GM12873 (cell line): ENCODE measurements at regions not wholly inside any gene's neighbourhood (a gene's known extent, or its start where the extent isn't known, plus 50 kb on each side); places are given as distances from the start of the nearest gene placed in this dataset.

Source experiments
- TF ChIP-seq, protein P1 (sequence below): IDR thresholded peaks from 2 replicates; pipeline ENCODE4 v1.5.1; 2012; ENCODE audit warnings: low read depth, mild to moderate bottlenecking, moderate library complexity, low read length, control low read depth; ENCODE audit not compliant: insufficient read depth; ENCODE audit errors: missing control alignments

DNA sequence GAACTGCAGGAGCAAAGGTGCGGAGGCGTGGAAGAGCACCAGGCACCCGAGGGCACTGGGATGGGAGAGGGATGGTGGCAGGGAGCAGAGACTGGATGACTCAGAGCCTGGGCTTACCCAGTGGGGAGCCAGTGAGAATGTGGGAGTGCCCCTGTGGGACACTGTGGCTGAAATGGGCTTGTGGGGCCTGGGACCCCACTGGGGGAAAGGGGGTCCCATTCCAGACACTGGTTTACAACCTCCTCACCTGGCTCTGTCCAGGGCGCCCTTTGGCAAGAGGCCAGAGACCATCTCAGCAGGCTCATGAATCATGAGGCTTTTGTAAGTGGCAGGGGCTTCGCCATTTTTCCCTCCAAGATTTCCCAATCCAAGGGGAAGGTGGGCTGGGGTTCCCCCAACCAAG lies 124.0 kb upstream of the MAFB start:
- TF ChIP-seq, protein P1, sequence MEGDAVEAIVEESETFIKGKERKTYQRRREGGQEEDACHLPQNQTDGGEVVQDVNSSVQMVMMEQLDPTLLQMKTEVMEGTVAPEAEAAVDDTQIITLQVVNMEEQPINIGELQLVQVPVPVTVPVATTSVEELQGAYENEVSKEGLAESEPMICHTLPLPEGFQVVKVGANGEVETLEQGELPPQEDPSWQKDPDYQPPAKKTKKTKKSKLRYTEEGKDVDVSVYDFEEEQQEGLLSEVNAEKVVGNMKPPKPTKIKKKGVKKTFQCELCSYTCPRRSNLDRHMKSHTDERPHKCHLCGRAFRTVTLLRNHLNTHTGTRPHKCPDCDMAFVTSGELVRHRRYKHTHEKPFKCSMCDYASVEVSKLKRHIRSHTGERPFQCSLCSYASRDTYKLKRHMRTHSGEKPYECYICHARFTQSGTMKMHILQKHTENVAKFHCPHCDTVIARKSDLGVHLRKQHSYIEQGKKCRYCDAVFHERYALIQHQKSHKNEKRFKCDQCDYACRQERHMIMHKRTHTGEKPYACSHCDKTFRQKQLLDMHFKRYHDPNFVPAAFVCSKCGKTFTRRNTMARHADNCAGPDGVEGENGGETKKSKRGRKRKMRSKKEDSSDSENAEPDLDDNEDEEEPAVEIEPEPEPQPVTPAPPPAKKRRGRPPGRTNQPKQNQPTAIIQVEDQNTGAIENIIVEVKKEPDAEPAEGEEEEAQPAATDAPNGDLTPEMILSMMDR, result no peak

DNA sequence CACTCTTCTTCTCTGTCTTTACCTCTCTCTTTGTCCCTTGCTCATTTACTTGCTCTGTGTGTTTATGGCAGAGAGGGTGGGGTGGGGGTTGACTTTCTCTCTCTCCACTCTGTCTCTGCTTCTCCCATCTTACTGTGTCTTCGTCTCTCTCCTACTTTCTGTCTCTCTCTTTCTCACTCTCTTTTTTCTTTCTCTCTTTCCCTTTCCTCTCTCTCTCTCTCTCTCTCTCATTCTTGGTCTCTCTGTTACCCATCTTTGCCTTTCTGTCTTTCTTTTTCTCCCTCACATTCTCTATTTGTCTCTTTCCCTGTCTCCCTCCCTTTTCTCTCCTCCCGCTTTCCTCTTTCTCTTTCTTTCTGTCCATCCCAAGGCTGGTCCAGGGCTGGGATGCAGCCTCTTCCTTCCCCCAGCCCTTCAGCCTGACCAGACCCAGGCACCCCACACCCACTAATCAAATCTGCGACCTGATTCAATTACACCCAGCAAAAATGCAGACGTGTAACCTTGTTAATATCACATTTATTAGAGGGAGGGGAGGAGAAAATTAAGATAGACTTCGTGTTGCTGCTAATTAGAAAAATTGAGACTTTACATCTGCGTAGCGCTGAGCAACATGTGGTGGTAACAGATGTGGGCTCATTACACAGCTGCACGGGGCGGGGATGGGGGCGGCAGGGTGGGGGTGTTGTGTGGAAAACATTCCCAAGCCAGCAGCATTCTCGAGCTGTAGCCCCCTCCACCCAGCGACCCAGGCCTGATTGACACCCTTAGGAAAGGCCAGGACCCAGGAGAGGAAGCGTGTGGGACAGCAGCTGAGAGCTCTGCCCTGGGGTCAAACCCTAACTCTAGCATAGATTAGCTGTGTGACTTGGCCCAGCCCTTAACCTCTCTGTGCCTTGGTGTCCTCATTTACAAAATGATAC lies 124.9 kb upstream of the MAFB start:
- TF ChIP-seq, protein P1, result no peak

DNA sequence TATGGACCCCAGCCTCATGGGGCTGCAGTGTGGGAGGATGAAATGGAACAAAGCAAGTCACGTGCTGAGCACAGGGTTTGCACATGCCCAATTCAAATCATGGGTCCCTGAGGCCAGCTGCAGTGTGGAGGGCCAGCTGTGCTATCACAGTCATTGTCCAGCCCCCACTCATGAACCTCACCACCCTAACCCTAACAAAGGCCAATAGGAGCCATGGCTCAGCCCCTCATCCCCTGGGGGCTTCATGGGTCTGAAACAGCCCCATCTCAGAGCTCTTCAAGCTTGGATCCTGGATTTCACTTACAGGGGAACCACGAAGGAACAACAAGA lies 125.6 kb upstream of the MAFB start:
- TF ChIP-seq, protein P1, result no peak

DNA sequence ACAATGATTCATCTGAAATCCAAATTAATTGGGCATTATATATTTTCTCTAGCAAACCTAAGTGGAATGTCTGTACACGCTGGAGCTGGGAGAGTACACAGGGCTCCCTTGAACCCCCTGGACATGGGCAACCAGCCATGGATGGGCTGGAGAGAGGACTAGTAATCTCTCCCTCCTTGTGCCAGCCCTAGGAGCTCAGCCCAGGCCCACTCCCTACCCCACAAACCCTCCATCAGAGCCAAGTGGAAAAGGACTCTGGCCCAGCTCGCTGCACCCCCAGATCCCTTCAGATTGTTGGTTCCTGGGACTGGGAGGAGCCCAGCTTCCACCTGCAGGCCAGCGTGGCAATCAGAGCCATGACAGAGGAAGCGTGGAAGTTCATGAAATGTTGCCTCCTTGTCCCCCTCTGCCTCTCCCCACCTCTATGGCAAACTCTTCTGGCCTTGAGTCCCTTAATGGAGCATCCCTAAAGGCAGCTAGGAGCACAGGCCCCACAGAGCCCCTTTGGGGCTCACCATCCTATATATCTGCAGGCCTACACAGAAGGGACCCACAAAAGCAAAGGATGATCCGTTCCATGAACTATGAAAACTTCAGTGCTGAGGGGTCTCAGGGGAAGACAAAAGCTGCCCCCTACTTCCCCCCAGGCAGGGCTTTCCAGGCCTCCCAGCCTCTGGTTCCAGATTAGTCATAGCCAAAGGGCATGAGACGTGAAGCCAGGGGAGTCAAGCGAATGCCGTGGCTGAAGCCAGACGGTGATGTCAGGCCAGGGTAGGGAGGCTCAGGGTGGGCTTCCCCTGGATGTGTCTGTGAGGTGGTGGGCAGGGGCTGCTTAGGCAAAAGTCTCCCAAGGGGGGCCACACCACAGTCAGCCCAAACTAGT lies 126.4 kb upstream of the MAFB start:
- TF ChIP-seq, protein P1, result no peak

DNA sequence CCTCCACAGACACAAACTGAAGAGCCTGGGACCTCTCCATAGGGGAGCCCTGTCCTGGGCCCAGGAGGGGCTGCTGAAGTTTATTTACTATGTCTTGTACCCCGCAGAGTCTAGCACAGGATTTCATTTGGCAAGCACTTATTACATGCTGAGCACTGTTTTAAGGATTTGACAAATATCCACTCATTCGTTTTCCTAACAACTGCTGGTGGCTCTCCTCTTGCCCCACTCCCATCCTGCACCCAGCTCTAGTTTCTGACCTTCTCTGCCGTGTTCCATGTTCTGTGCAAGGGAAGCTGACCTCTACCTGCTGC lies 127.0 kb upstream of the MAFB start:
- TF ChIP-seq, protein P1, result no peak

DNA sequence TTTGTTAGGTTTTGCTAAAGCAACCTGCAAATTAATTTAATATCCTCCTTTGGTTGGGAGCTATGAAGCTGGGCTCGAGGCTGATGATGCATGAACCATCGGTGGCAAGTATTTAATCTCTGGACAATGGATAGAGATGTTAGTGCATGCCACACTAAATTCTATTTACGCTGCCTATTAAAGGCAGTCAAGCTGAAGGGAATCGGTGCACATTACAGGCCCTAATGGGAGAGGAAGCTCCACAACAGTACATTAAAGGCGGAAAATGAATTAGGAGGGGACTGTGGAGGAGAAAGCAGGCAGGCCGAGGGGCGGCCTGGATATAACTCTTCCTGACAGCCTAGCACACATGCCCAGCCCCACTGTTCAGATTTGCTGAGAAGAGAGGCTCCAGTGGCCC lies 132.4 kb upstream of the MAFB start:
- TF ChIP-seq, protein P1, result no peak

DNA sequence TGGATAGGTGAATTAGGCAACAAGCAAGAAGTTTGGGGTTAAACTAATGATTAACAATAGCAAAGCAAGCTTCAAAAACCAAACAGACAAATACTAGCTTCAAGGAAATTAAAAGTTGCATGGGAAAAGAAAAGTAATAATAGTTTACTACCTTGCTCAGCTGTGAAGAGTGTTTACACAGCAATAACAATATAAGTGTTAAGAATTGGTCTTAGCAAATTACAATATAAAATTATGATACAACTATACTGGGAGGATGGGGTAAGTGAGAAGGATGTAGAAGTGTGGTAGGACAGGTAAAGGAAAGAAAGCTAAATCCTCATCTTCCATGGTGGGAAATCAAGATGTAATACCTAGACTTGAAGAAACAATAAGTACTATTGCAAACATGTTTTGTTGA lies 137.7 kb upstream of the MAFB start:
- TF ChIP-seq, protein P1, result no peak
